Activated CD8-positive, alpha-beta T cell treated with anti-CD3 and anti-CD28 coated beads for 36 hours (primary cell): ENCODE measurements at regions not wholly inside any gene's neighbourhood (a gene's known extent, or its start where the extent isn't known, plus 50 kb on each side); places are given as distances from the start of the nearest gene placed in this dataset.
"Not testable (repeated sequence)": the region's sequence is repeated elsewhere in the genome, so short reads cannot be mapped to it uniquely, and the experiment has no call there.

Source experiments
- ATAC-seq: fragments of 200-7000 bp; cut with Tn5 transposase; one replicate; pipeline ENCODE4 v1.10.0; 2021; ENCODE audit warnings: mild to moderate bottlenecking, moderate library complexity
- CTCF ChIA-PET: fragments of 350-600 bp; sonication (Branson Sonifier 250); formaldehyde crosslinking; loops from one replicate; lab custom pipeline; 2021; ENCODE audit warnings: antibody characterized with exemption; lab: Charles Lee
- POLR2A ChIA-PET: fragments of 350-600 bp; sonication (Branson Sonifier 250); formaldehyde crosslinking; loops from one replicate; lab custom pipeline; 2021; ENCODE audit warnings: antibody characterized with exemption; lab: Charles Lee
- DNase-seq: peaks from one replicate; pipeline ENCODE4 v3.0.0-alpha.2; 2020
- H3K27ac Mint-ChIP-seq: one replicate; pipeline ENCODE4 v1.8.0; 2021; ENCODE audit warnings: mild to moderate bottlenecking, mixed read lengths
- H3K27me3 Mint-ChIP-seq: one replicate; pipeline ENCODE4 v1.8.0; 2021; ENCODE audit warnings: mixed read lengths
- H3K36me3 Mint-ChIP-seq: one replicate; pipeline ENCODE4 v1.8.0; 2021; ENCODE audit warnings: low read depth, mixed read lengths
- H3K4me1 Mint-ChIP-seq: one replicate; pipeline ENCODE4 v1.8.0; 2021; ENCODE audit warnings: low read depth, mixed read lengths
- H3K4me3 Mint-ChIP-seq: one replicate; pipeline ENCODE4 v1.8.0; 2021; ENCODE audit warnings: mild to moderate bottlenecking, moderate library complexity, mixed read lengths
- H3K9me3 Mint-ChIP-seq: one replicate; pipeline ENCODE4 v1.8.0; 2021; ENCODE audit warnings: mixed read lengths
- CTCF ChIP-seq: fragments of 200-600 bp; IDR thresholded peaks from one replicate; pipeline ENCODE4 v1.8.0; 2022; ENCODE audit warnings: antibody characterized with exemption, mild to moderate bottlenecking
- intact Hi-C: fragments of 100-400 bp; cut with micrococcal nuclease; formaldehyde crosslinking; loops from one replicate; pipeline ENCODE4 v1.10.0; 2022

- Mint-ChIP-seq H3K36me3 (no peaks in the 10 kb centered on the region), H3K4me3 (no peak overlapping the region), H3K9me3 (no peaks in the 10 kb centered on the region), H3K27ac (no peak overlapping the region), H3K27me3 (peaks cover 2% of the 10 kb centered on the region), H3K4me1 (no peaks in the 10 kb centered on the region)
- CTCF ChIA-PET, result interaction anchor here (0.7 kb wide), 1 partner anchor 25 kb away, joined by 3 read pairs; no protein-coding TSS in a partner anchor
- DNase-seq (no peak), ATAC-seq (no peak)
- POLR2A ChIA-PET, result interaction anchor here (0.6 kb wide), 1 partner anchor 503 kb away, joined by 3 read pairs; no protein-coding TSS in a partner anchor
- no peak for TF ChIP-seq CTCF
- intact Hi-C loops, result no loop called here
Measured at GRCh38 chr21:23930565-23930964, 1676.7 kb downstream of the MRPL39 start.

GRCh38 chr21:23926430-23926829 is 1680.9 kb downstream of the MRPL39 start:
- H3K27me3 Mint-ChIP-seq, POLR2A ChIA-PET, ATAC-seq, H3K36me3 Mint-ChIP-seq, intact Hi-C loops, H3K9me3 Mint-ChIP-seq, H3K27ac Mint-ChIP-seq, H3K4me3 Mint-ChIP-seq, CTCF ChIA-PET, DNase-seq: not testable (repeated sequence)
- H3K4me1 Mint-ChIP-seq, result peaks cover 12% of the 10 kb centered on the region

- no peaks in the 10 kb centered on the region for H3K27me3 Mint-ChIP-seq
- peaks cover 15% of the 10 kb centered on the region for H3K4me1 Mint-ChIP-seq
- ATAC-seq (peak; percentile 92), DNase-seq (peak; percentile 32)
- ChIA-PET CTCF (interaction anchor here (1.0 to 1.2 kb wide), 2 partner anchors 47 to 67 kb away, joined by 3 read pairs; no protein-coding TSS in a partner anchor), POLR2A (no interaction called here)
- no peak for TF ChIP-seq CTCF
- H3K4me3 Mint-ChIP-seq, result no peak overlapping the region
- intact Hi-C loops, result no loop called here
- no peaks in the 10 kb centered on the region for H3K36me3 Mint-ChIP-seq
- H3K9me3 Mint-ChIP-seq, result no peaks in the 10 kb centered on the region
- peak overlapping the region; percentile 30 for H3K27ac Mint-ChIP-seq
Measured at GRCh38 chr21:23921670-23922418, 1685.4 kb downstream of the MRPL39 start.

GRCh38 chr21:23900727-23901126 is 1706.6 kb downstream of the MRPL39 start:
- TF ChIP-seq CTCF, result no peak
- Mint-ChIP-seq H3K27me3 (no peaks in the 10 kb centered on the region), H3K36me3 (no peaks in the 10 kb centered on the region), H3K27ac (no peak overlapping the region), H3K4me1 (no peaks in the 10 kb centered on the region), H3K9me3 (peaks cover 3% of the 10 kb centered on the region), H3K4me3 (no peak overlapping the region)
- ATAC-seq (no peak), DNase-seq (no peak)
- intact Hi-C loops, result no loop called here
- ChIA-PET POLR2A (no interaction called here), CTCF (no interaction called here)

GRCh38 chr21:23899561-23899960 is 1707.7 kb downstream of the MRPL39 start:
- TF ChIP-seq CTCF, result no peak
- POLR2A ChIA-PET, result no interaction called here
- Mint-ChIP-seq H3K4me1 (no peaks in the 10 kb centered on the region), H3K4me3 (no peak overlapping the region), H3K27ac (no peak overlapping the region), H3K27me3 (no peaks in the 10 kb centered on the region), H3K36me3 (no peaks in the 10 kb centered on the region), H3K9me3 (peaks cover 3% of the 10 kb centered on the region)
- DNase-seq, result no peak
- CTCF ChIA-PET, result no interaction called here
- intact Hi-C loops, result no loop called here
- ATAC-seq, result no peak
